HepG2 (cell line): ENCODE measurements at regions not wholly inside any gene's neighbourhood (a gene's known extent, or its start where the extent isn't known, plus 50 kb on each side); places are given as distances from the start of the nearest gene placed in this dataset.

Experiments
- CREB1 ChIP-seq, 2 experiments: fragments of 450-650 bp in 1 of 2; IDR thresholded peaks; 2 replicates each; pipeline ENCODE4 v1.6.1; 2016 to 2017; ENCODE audit warnings: control low read depth in 1 of 2, mild to moderate bottlenecking in 1 of 2, missing compliant biosample characterization in 1 of 2, missing genetic modification characterization in 1 of 2
- LBX2 ChIP-seq: sonication (generic); formaldehyde crosslinking; IDR thresholded peaks from 2 replicates; pipeline ENCODE4 v1.5.0; 2020; ENCODE audit warnings: missing genetic modification reagents, mild to moderate bottlenecking, borderline replicate concordance
- MAX ChIP-seq: IDR thresholded peaks from 2 replicates; pipeline ENCODE4 v1.6.1; 2012; ENCODE audit warnings: inconsistent platforms
- MYNN ChIP-seq: sonication (generic); formaldehyde crosslinking; IDR thresholded peaks from 2 replicates; pipeline ENCODE4 v1.4.0; 2020; ENCODE audit warnings: mild to moderate bottlenecking, low read depth, missing genetic modification reagents
- PATZ1 ChIP-seq: sonication (generic); formaldehyde crosslinking; IDR thresholded peaks from 2 replicates; pipeline ENCODE4 v1.4.0; 2020; ENCODE audit warnings: missing genetic modification reagents
- SIN3A ChIP-seq: IDR thresholded peaks from 2 replicates; pipeline ENCODE4 v1.6.1; 2011; ENCODE audit warnings: low read depth, mild to moderate bottlenecking, control low read depth, low read length, borderline replicate concordance
- ZC3H13 ChIP-seq: sonication (generic); formaldehyde crosslinking; IDR thresholded peaks from 2 replicates; pipeline ENCODE4 v1.8.1; 2023; ENCODE audit warnings: mild to moderate bottlenecking, missing genetic modification reagents, moderate library complexity
- TF ChIP-seq, protein P1 (sequence below), 2 experiments: IDR thresholded peaks; 2 replicates each; pipeline ENCODE4 v1.6.1; 2011 to 2012; ENCODE audit warnings: low read length in 2 of 2, borderline replicate concordance in 1 of 2, low read depth in 1 of 2, mild to moderate bottlenecking in 1 of 2, moderate library complexity in 1 of 2
- TF ChIP-seq, protein P2 (sequence below): sonication (generic); formaldehyde crosslinking; IDR thresholded peaks from 2 replicates; pipeline ENCODE4 v1.5.0; 2020; ENCODE audit warnings: mild to moderate bottlenecking, missing genetic modification reagents, moderate library complexity
- TF ChIP-seq, protein P3 (sequence below): sonication (generic); formaldehyde crosslinking; IDR thresholded peaks from 2 replicates; pipeline ENCODE4 v1.9.0; 2021; ENCODE audit warnings: missing genetic modification reagents, borderline replicate concordance
- TF ChIP-seq, protein P4 (sequence below): sonication (generic); formaldehyde crosslinking; IDR thresholded peaks from 2 replicates; pipeline ENCODE4 v1.4.0; 2020; ENCODE audit warnings: mild to moderate bottlenecking, missing genetic modification reagents

- no peak for TF ChIP-seq ZC3H13 (CRISPR knock-in tag)
- TF ChIP-seq, protein P1, sequence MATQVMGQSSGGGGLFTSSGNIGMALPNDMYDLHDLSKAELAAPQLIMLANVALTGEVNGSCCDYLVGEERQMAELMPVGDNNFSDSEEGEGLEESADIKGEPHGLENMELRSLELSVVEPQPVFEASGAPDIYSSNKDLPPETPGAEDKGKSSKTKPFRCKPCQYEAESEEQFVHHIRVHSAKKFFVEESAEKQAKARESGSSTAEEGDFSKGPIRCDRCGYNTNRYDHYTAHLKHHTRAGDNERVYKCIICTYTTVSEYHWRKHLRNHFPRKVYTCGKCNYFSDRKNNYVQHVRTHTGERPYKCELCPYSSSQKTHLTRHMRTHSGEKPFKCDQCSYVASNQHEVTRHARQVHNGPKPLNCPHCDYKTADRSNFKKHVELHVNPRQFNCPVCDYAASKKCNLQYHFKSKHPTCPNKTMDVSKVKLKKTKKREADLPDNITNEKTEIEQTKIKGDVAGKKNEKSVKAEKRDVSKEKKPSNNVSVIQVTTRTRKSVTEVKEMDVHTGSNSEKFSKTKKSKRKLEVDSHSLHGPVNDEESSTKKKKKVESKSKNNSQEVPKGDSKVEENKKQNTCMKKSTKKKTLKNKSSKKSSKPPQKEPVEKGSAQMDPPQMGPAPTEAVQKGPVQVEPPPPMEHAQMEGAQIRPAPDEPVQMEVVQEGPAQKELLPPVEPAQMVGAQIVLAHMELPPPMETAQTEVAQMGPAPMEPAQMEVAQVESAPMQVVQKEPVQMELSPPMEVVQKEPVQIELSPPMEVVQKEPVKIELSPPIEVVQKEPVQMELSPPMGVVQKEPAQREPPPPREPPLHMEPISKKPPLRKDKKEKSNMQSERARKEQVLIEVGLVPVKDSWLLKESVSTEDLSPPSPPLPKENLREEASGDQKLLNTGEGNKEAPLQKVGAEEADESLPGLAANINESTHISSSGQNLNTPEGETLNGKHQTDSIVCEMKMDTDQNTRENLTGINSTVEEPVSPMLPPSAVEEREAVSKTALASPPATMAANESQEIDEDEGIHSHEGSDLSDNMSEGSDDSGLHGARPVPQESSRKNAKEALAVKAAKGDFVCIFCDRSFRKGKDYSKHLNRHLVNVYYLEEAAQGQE (IDR thresholded peaks at IDR 0.05; ENCODE audit: borderline replicate concordance in 1 of 2, low read depth in 1 of 2, low read length in 2 of 2): no peak
- TF ChIP-seq, protein P2, sequence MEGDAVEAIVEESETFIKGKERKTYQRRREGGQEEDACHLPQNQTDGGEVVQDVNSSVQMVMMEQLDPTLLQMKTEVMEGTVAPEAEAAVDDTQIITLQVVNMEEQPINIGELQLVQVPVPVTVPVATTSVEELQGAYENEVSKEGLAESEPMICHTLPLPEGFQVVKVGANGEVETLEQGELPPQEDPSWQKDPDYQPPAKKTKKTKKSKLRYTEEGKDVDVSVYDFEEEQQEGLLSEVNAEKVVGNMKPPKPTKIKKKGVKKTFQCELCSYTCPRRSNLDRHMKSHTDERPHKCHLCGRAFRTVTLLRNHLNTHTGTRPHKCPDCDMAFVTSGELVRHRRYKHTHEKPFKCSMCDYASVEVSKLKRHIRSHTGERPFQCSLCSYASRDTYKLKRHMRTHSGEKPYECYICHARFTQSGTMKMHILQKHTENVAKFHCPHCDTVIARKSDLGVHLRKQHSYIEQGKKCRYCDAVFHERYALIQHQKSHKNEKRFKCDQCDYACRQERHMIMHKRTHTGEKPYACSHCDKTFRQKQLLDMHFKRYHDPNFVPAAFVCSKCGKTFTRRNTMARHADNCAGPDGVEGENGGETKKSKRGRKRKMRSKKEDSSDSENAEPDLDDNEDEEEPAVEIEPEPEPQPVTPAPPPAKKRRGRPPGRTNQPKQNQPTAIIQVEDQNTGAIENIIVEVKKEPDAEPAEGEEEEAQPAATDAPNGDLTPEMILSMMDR (CRISPR knock-in tag): no peak
- no peak for TF ChIP-seq SIN3A
- TF ChIP-seq, protein P3, sequence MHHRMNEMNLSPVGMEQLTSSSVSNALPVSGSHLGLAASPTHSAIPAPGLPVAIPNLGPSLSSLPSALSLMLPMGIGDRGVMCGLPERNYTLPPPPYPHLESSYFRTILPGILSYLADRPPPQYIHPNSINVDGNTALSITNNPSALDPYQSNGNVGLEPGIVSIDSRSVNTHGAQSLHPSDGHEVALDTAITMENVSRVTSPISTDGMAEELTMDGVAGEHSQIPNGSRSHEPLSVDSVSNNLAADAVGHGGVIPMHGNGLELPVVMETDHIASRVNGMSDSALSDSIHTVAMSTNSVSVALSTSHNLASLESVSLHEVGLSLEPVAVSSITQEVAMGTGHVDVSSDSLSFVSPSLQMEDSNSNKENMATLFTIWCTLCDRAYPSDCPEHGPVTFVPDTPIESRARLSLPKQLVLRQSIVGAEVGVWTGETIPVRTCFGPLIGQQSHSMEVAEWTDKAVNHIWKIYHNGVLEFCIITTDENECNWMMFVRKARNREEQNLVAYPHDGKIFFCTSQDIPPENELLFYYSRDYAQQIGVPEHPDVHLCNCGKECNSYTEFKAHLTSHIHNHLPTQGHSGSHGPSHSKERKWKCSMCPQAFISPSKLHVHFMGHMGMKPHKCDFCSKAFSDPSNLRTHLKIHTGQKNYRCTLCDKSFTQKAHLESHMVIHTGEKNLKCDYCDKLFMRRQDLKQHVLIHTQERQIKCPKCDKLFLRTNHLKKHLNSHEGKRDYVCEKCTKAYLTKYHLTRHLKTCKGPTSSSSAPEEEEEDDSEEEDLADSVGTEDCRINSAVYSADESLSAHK: no peak
- no peak for TF ChIP-seq PATZ1 (CRISPR knock-in tag)
- TF ChIP-seq, protein P4, sequence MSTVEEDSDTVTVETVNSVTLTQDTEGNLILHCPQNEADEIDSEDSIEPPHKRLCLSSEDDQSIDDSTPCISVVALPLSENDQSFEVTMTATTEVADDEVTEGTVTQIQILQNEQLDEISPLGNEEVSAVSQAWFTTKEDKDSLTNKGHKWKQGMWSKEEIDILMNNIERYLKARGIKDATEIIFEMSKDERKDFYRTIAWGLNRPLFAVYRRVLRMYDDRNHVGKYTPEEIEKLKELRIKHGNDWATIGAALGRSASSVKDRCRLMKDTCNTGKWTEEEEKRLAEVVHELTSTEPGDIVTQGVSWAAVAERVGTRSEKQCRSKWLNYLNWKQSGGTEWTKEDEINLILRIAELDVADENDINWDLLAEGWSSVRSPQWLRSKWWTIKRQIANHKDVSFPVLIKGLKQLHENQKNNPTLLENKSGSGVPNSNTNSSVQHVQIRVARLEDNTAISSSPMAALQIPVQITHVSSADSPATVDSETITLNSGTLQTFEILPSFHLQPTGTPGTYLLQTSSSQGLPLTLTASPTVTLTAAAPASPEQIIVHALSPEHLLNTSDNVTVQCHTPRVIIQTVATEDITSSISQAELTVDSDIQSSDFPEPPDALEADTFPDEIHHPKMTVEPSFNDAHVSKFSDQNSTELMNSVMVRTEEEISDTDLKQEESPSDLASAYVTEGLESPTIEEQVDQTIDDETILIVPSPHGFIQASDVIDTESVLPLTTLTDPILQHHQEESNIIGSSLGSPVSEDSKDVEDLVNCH: no peak
- TF ChIP-seq CREB1 (IDR thresholded peaks at IDR 0.05): no peak
- no peak for TF ChIP-seq CREB1 (CRISPR knock-in tag; IDR thresholded peaks at IDR 0.05)
- TF ChIP-seq MYNN (CRISPR knock-in tag): no peak
- no peak for TF ChIP-seq LBX2 (CRISPR knock-in tag)
- no peak for TF ChIP-seq MAX
Measured at GRCh38 chr11:26063915-26064314, 268.0 kb upstream of the ANO3 start.
